ENCODE measurements at regions not wholly inside any gene's neighbourhood (a gene's known extent, or its start where the extent isn't known, plus 50 kb on each side); places are given as distances from the start of the nearest gene placed in this dataset.
A peak's percentile ranks its signal among the peaks of the same experiment; 100 is the strongest.

- no peaks in the 10 kb centered on the region for H3K9me3 ChIP-seq
- no peak overlapping the region for H3K4me3 ChIP-seq
- H3K4me1 ChIP-seq, result no peaks in the 10 kb centered on the region
- no peak for ATAC-seq (ENCODE audit: low FRiP score in 2 of 2)
- H3K27me3 ChIP-seq, result no peaks in the 10 kb centered on the region
- H3K36me3 ChIP-seq, result no peaks in the 10 kb centered on the region
- no peak for DNase-seq
- TF ChIP-seq POLR2A (IDR thresholded peaks at IDR 0.05) (no peak), CTCF (IDR thresholded peaks at IDR 0.05) (no peak), POLR2AphosphoS5 (IDR thresholded peaks at IDR 0.05) (no peak)
- WGBS, 2 donors, result 70 to 79% methylated on average over 3 of the region's 3 CpGs
- no peak overlapping the region for H3K27ac ChIP-seq
These were observed 836.9 kb upstream of the CELF4 start for GRCh38 chr18:38402509-38402908.

- DNase-seq (no peak), ATAC-seq (ENCODE audit: low FRiP score in 2 of 2) (no peak)
- Histone ChIP-seq H3K9me3 (no peaks in the 10 kb centered on the region), H3K27me3 (no peaks in the 10 kb centered on the region), H3K4me1 (no peaks in the 10 kb centered on the region), H3K36me3 (no peaks in the 10 kb centered on the region), H3K27ac (no peak overlapping the region), H3K4me3 (no peak overlapping the region)
- TF ChIP-seq EP300 (IDR thresholded peaks at IDR 0.05) (no peak), POLR2AphosphoS5 (IDR thresholded peaks at IDR 0.05) (no peak), POLR2A (IDR thresholded peaks at IDR 0.05) (no peak), CTCF (IDR thresholded peaks at IDR 0.05) (no peak)
These were observed 831.5 kb upstream of the CELF4 start for GRCh38 chr18:38397094-38397493.

GRCh38 chr18:38386146-38386545, 820.5 kb upstream of the CELF4 start:
- TF ChIP-seq POLR2A (IDR thresholded peaks at IDR 0.05) (no peak), EP300 (IDR thresholded peaks at IDR 0.05) (no peak), CTCF (IDR thresholded peaks at IDR 0.05) (no peak)
- Histone ChIP-seq H3K9me3 (no peaks in the 10 kb centered on the region), H3K27me3 (no peaks in the 10 kb centered on the region), H3K4me1 (no peaks in the 10 kb centered on the region), H3K27ac (no peak overlapping the region), H3K36me3 (no peaks in the 10 kb centered on the region), H3K4me3 (no peak overlapping the region)
- ATAC-seq (ENCODE audit: low FRiP score in 2 of 2), result no peak
- DNase-seq, result no peak
- WGBS, 2 donors, result 70 to 80% methylated on average over 1 of the region's 1 CpG

- Histone ChIP-seq H3K27ac (no peak overlapping the region), H3K9me3 (no peaks in the 10 kb centered on the region), H3K27me3 (no peaks in the 10 kb centered on the region), H3K4me3 (peak overlapping the region in 1 of 4 donors; percentile 26), H3K4me1 (peaks cover 0 to 11% (median 0%) of the 10 kb centered on the region in 4 donors), H3K36me3 (no peaks in the 10 kb centered on the region)
- WGBS, 2 donors, result 38 to 42% methylated on average over 4 of the region's 4 CpGs
- TF ChIP-seq EP300 (IDR thresholded peaks at IDR 0.05) (no peak), POLR2A (IDR thresholded peaks at IDR 0.05) (no peak), POLR2AphosphoS5 (IDR thresholded peaks at IDR 0.05) (no peak), CTCF (IDR thresholded peaks at IDR 0.05) (no peak)
- ATAC-seq (ENCODE audit: low FRiP score in 2 of 2) (no peak), DNase-seq (no peak)
These were observed 804.4 kb upstream of the CELF4 start for GRCh38 chr18:38369772-38370690.

GRCh38 chr18:38368886-38369285, 803.3 kb upstream of the CELF4 start:
- H3K9me3 ChIP-seq, result no peaks in the 10 kb centered on the region
- H3K27me3 ChIP-seq, result no peaks in the 10 kb centered on the region
- no peaks in the 10 kb centered on the region for H3K36me3 ChIP-seq
- H3K27ac ChIP-seq, result no peak overlapping the region
- H3K4me3 ChIP-seq, result no peak overlapping the region
- ATAC-seq (ENCODE audit: low FRiP score in 2 of 2), result no peak
- H3K4me1 ChIP-seq, result peaks cover 0 to 11% (median 0%) of the 10 kb centered on the region in 4 donors
- TF ChIP-seq EP300 (IDR thresholded peaks at IDR 0.05) (no peak), POLR2A (IDR thresholded peaks at IDR 0.05) (no peak), CTCF (IDR thresholded peaks at IDR 0.05) (no peak), POLR2AphosphoS5 (IDR thresholded peaks at IDR 0.05) (no peak)
- no peak for DNase-seq
